ENCODE measurements at regions not wholly inside any gene's neighbourhood (a gene's known extent, or its start where the extent isn't known, plus 50 kb on each side); places are given as distances from the start of the nearest gene placed in this dataset.

- FAIRE-seq (no peak), DNase-seq (ENCODE audit: low read depth in 1 of 2, low spot score in 2 of 2) (no peak)
- Histone ChIP-seq H3K4me1 (replicated peaks in 1 of 4; ENCODE audit: control insufficient read depth in 3 of 4, insufficient read depth in 4 of 4, low read length in 3 of 4) (no peaks in the 10 kb centered on the region), H2AFZ (ENCODE audit: low read length) (no peak overlapping the region), H3K79me2 (ENCODE audit: control insufficient read depth in 1 of 2, insufficient read depth in 2 of 2, low read length in 2 of 2) (no peaks in the 10 kb centered on the region), H3K9me3 (ENCODE audit: insufficient read depth in 2 of 2, low read depth in 1 of 2, low read length in 1 of 2) (no peaks in the 10 kb centered on the region), H2BK15ac (ENCODE audit: low read length) (no peak overlapping the region), H4K8ac (ENCODE audit: extremely low read depth, insufficient read depth, low read length) (no peak overlapping the region), H3K18ac (ENCODE audit: extremely low read depth, low read length) (no peak overlapping the region), H3K23ac (ENCODE audit: insufficient read length) (no peak overlapping the region), H3K14ac (ENCODE audit: insufficient read length) (no peak overlapping the region), H2BK12ac (ENCODE audit: low read depth, low read length) (no peak overlapping the region), H3K36me3 (ENCODE audit: control insufficient read depth in 2 of 4, insufficient read depth in 4 of 4, low read length in 3 of 4) (no peaks in the 10 kb centered on the region), H3K79me1 (ENCODE audit: low read depth, low read length) (no peaks in the 10 kb centered on the region), H4K91ac (replicated peaks; ENCODE audit: insufficient read length, low read length) (no peak overlapping the region), H2AK5ac (ENCODE audit: low read depth, low read length) (no peak overlapping the region), H3K27ac (ENCODE audit: low read depth, low read length) (no peak overlapping the region), H3K56ac (replicated peaks; ENCODE audit: insufficient read length, low read depth, low read length) (no peak overlapping the region), H3K4me3 (ENCODE audit: extremely low read depth in 1 of 4, insufficient read depth in 2 of 4, low read depth in 3 of 4, low read length in 4 of 4) (no peak overlapping the region), H3K4ac (replicated peaks; ENCODE audit: insufficient read length, low read depth, low read length) (no peak overlapping the region), H3K9ac (replicated peaks in 1 of 4; ENCODE audit: extremely low read depth in 1 of 4, low read depth in 3 of 4, low read length in 3 of 4) (no peak overlapping the region), H4K5ac (ENCODE audit: insufficient read length, low read depth, low read length) (no peak overlapping the region), H2BK5ac (ENCODE audit: low read depth, low read length) (no peak overlapping the region), H3K27me3 (replicated peaks in 1 of 4; ENCODE audit: control insufficient read depth in 3 of 4, extremely low read depth in 1 of 4, insufficient read depth in 3 of 4, low read length in 3 of 4) (no peaks in the 10 kb centered on the region), H2BK120ac (replicated peaks; ENCODE audit: low read depth, low read length) (no peak overlapping the region), H3K4me2 (ENCODE audit: insufficient read depth in 1 of 2, low read depth in 2 of 2, low read length in 2 of 2) (no peak overlapping the region), H2BK20ac (ENCODE audit: low read length) (no peak overlapping the region), H3K23me2 (ENCODE audit: low read depth, low read length) (no peaks in the 10 kb centered on the region), H4K20me1 (replicated peaks in 1 of 2; ENCODE audit: control insufficient read depth in 1 of 2, insufficient read depth in 2 of 2, low read length in 2 of 2) (no peaks in the 10 kb centered on the region)
- ChIA-PET CTCF (ENCODE audit: partially characterized antibody) (no interaction called here), POLR2A (ENCODE audit: partially characterized antibody) (no interaction called here)
- no peak for TF ChIP-seq SP2 (IDR thresholded peaks at IDR 0.05; ENCODE audit: low read length)
- WGBS, 2 experiments (ENCODE audit: extremely low coverage in 1 of 2, insufficient coverage in 1 of 2, insufficient read length in 1 of 2, insufficient replicate concordance in 2 of 2, low coverage in 1 of 2, low lambda C conversion rate in 2 of 2, missing lambda C conversion rate in 1 of 2) = 91% methylated on average over 4 of the region's 4 CpGs; no CpG with 5 or more reads in 1 of the 2 experiments
These were observed 376.3 kb upstream of the CHD1 start for GRCh38 chr5:99305045-99305580.

Data from H1 (cell line).